Mucosa of rectum (tissue), 2 donors: ENCODE measurements at regions not wholly inside any gene's neighbourhood (a gene's known extent, or its start where the extent isn't known, plus 50 kb on each side); places are given as distances from the start of the nearest gene placed in this dataset.

Experiments
- H3K27ac ChIP-seq, 2 donors: one replicate each; pipeline ENCODE4 v1.7.0; 2013; ENCODE audit warnings: inconsistent platforms in 2 of 2, low read depth in 2 of 2, low read length in 2 of 2
- H3K27me3 ChIP-seq, 2 donors: one replicate each; pipeline ENCODE4 v1.7.0; 2013; ENCODE audit warnings: low read length in 2 of 2; ENCODE audit not compliant: control insufficient read depth in 2 of 2, insufficient read depth in 2 of 2
- H3K36me3 ChIP-seq, 2 donors: one replicate each; pipeline ENCODE4 v1.7.0; 2013; ENCODE audit warnings: low read length in 2 of 2; ENCODE audit not compliant: control insufficient read depth in 2 of 2, insufficient read depth in 2 of 2
- H3K4me1 ChIP-seq, 2 donors: one replicate each; pipeline ENCODE4 v1.7.0; 2013; ENCODE audit warnings: low read length in 2 of 2, mild to moderate bottlenecking in 1 of 2; ENCODE audit not compliant: control insufficient read depth in 2 of 2, insufficient read depth in 2 of 2
- H3K4me3 ChIP-seq, 2 donors: one replicate each; pipeline ENCODE4 v1.7.0; 2013; ENCODE audit warnings: low read length in 2 of 2
- H3K9ac ChIP-seq, 2 donors: one replicate each; pipeline ENCODE4 v1.7.0; 2013; ENCODE audit warnings: low read length in 2 of 2, low read depth in 1 of 2, mild to moderate bottlenecking in 1 of 2
- H3K9me3 ChIP-seq, 2 donors: one replicate each; pipeline ENCODE4 v1.7.0; 2013; ENCODE audit warnings: low read length in 2 of 2; ENCODE audit not compliant: control insufficient read depth in 2 of 2
- donor health status: healthy.
- donor health status: Normal muscosa, but diverticular disease.

DNA sequence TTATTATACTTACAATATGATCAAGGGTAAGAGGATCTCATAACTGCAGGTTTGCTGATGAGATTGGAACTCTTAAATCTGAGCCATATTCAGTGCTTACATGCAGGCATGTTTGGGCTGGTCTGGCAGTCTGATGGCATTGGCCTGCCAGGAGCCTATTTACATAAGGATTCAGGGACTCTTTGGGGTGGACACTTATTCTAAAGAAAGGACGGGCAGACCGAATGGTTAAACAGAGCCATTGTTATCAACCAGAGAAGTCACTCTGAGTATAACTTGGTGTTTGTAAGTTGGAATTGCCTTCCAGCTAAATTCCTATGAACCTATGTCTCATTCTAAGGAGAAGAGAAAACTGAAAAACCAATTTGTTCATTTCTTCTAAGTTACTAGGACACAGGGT, 932.8 kb downstream of the IGSF11 start:
- Histone ChIP-seq H3K9me3 (no peaks in the 10 kb centered on the region), H3K4me3 (no peak overlapping the region), H3K36me3 (no peaks in the 10 kb centered on the region), H3K27ac (no peak overlapping the region), H3K9ac (no peak overlapping the region), H3K4me1 (no peaks in the 10 kb centered on the region), H3K27me3 (no peaks in the 10 kb centered on the region)

DNA sequence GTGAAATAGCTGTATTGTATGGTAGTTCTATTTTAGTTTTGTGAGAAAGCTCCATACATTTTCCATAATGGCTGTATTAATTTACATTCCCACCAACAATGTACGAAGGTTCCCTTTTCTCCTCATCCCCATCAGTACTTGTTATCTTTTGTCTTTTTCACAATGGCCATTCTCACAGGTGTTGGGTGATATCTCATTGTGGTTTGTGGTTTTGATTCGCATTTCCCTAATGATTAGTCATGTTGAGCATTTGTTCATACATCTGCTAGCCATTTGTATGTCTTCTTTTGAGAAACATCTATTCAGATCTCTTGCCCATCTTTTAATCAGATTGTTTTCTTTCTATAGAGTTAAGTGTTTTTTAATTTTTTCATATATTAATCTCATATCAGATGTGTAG, 931.9 kb downstream of the IGSF11 start:
- Histone ChIP-seq H3K27ac (no peak overlapping the region), H3K36me3 (no peaks in the 10 kb centered on the region), H3K4me1 (no peaks in the 10 kb centered on the region), H3K4me3 (no peak overlapping the region), H3K27me3 (no peaks in the 10 kb centered on the region), H3K9me3 (no peaks in the 10 kb centered on the region), H3K9ac (no peak overlapping the region)

DNA sequence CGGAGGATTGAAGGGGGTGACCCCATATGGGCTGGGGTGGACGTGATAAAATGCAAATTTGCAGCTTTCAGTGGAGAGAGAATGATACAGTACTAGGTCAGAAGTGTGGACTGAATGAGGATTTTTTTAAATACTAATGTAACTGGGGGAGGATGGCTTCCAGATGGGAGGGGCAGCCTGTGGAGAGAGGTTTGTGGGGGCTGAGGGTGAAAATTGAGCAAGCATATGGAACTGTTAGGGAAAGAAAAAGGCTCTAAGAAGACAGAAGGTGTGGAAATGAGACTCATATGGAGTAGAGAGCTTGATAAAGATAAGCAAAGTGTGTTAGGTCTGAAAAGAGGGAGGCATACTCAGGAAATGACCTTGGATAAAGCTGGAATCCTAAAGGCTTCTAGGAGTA, 926.4 kb downstream of the IGSF11 start:
- Histone ChIP-seq H3K9ac (no peak overlapping the region), H3K4me1 (no peaks in the 10 kb centered on the region)

DNA sequence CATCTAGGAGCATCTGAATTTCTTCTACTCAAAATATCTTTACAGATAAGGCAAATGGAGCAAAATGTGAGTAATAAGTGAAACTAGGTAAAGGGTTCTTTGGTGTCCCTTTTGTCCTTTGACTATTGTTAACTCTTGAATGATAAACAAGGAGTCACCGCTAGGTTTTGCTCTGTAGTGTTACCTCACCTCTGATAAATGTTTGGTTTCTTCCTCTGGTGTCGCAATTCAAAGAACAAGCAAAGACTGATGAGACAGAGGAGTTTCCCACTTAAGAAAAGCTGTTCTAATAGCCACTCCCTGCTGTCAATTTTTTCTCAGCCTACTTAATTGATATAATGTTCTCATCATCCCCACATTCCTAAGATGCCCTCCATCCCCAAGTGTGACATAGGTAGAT, 925.9 kb downstream of the IGSF11 start:
- H3K4me3 ChIP-seq = no peak overlapping the region
- H3K9me3 ChIP-seq = no peaks in the 10 kb centered on the region
- no peaks in the 10 kb centered on the region for H3K27me3 ChIP-seq
- H3K4me1 ChIP-seq = no peaks in the 10 kb centered on the region
- H3K36me3 ChIP-seq = no peaks in the 10 kb centered on the region
- no peak overlapping the region for H3K9ac ChIP-seq
- no peak overlapping the region for H3K27ac ChIP-seq

More for the DNA sequence above, 926.4 kb downstream of the IGSF11 start:
- H3K36me3 ChIP-seq = no peaks in the 10 kb centered on the region
- no peak overlapping the region for H3K27ac ChIP-seq
- H3K9me3 ChIP-seq = no peaks in the 10 kb centered on the region
- no peak overlapping the region for H3K4me3 ChIP-seq
- H3K27me3 ChIP-seq = no peaks in the 10 kb centered on the region

DNA sequence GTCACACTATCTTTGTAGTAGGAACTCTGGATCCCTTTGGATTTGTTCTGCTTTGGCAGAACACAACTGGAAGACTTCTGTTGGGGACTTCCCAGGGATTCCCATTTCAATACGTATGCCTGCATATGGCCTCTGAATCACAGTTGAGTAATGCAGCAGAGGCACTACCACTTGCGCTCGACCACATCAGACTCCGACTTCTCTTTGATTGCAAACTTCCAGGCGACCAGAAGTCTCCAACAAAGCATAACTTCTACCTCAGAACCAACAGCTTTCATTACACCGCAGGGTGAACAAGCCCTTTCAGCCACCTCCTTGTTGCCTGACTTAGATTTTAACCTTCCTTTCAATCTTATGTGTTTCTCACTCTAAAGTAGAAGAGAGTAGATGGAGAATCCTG, 924.4 kb downstream of the IGSF11 start:
- H3K36me3 ChIP-seq = no peaks in the 10 kb centered on the region
- H3K9ac ChIP-seq = no peak overlapping the region
- no peaks in the 10 kb centered on the region for H3K9me3 ChIP-seq
- no peak overlapping the region for H3K4me3 ChIP-seq
- no peak overlapping the region for H3K27ac ChIP-seq
- H3K4me1 ChIP-seq = no peaks in the 10 kb centered on the region
- no peaks in the 10 kb centered on the region for H3K27me3 ChIP-seq

DNA sequence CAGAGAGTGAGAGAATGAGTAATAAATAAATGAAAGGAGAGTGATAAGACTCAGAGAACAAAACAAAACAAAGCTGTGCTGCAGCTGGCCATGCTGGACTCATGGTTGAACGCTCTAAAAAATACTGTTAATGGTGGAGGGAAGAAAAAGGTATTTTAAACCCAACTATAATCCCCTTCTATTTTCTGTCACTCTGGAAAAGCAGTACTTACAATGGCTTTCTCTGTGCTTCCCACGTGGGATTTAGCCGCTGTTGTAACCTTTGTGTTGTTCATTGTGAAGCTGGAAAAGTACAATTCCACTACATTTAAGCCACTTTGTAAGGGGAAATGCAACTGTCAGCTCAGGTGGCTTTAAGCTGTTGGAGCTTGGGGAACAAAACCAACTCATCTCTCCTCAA, 917.7 kb downstream of the IGSF11 start:
- no peak overlapping the region for H3K27ac ChIP-seq
- no peak overlapping the region for H3K4me3 ChIP-seq
- H3K9ac ChIP-seq = no peak overlapping the region
- no peaks in the 10 kb centered on the region for H3K9me3 ChIP-seq
- no peaks in the 10 kb centered on the region for H3K27me3 ChIP-seq
- H3K4me1 ChIP-seq = no peaks in the 10 kb centered on the region
- no peaks in the 10 kb centered on the region for H3K36me3 ChIP-seq

DNA sequence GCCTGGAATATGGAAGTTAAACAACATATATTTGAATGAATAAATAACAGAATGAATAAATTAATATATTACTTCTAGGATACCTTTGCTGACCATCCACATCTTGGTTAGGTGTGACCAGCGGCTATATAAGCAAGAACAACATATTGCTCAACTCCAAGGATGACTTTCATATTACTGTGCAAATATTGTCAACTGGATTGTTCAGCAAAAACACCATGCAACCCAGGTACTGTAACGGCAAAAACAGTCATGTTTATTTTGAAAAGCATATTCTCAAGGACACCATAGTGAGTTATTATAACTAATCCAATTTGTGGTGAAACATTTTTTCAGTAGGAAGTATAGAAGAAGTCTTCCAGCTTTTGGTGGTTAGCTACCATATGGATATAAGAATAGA, 907.9 kb downstream of the IGSF11 start:
- no peak overlapping the region for H3K27ac ChIP-seq
- H3K9ac ChIP-seq = no peak overlapping the region
- H3K4me1 ChIP-seq = no peaks in the 10 kb centered on the region
- no peak overlapping the region for H3K4me3 ChIP-seq
- H3K9me3 ChIP-seq = no peaks in the 10 kb centered on the region
- no peaks in the 10 kb centered on the region for H3K36me3 ChIP-seq
- H3K27me3 ChIP-seq = no peaks in the 10 kb centered on the region

DNA sequence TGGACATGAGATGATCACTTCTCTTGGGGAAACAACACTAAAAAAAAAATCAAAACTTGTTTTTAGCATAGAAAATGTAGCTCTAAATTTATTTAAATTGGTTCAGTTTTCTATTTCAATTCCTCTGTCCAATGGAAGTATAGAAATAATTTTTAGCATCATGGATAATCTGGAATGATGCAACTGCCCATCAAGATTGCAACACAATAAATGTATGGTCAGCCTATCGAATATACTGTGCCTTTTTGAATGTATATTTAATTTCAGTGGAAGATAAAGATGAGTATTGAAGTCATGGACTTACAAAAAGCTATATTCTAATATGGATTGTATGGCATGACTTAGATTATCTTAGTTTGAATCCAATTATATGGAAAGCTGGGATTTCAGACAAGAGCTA, 906.7 kb downstream of the IGSF11 start:
- H3K27ac ChIP-seq = no peak overlapping the region
- H3K4me1 ChIP-seq = no peaks in the 10 kb centered on the region
- no peak overlapping the region for H3K9ac ChIP-seq
- no peaks in the 10 kb centered on the region for H3K27me3 ChIP-seq
- no peak overlapping the region for H3K4me3 ChIP-seq
- no peaks in the 10 kb centered on the region for H3K9me3 ChIP-seq
- H3K36me3 ChIP-seq = no peaks in the 10 kb centered on the region

DNA sequence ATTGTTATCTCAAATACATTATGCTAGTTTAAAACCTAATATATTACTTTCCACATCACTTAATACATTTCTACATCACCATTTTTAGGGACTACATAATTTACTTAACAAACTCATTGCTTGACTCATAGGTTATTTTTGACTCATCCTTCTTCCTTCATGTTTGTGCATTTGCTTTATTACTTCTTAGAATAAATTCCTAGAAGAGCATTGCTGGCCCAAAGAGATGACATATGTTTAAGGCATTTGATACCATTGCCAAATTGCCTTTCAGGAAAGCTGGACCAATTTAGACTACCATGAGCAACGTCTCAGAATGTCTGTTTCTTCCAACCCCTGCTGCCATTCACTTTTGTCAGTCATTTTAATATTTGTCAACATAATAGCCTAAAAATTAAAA, 905.8 kb downstream of the IGSF11 start:
- Histone ChIP-seq H3K27ac (no peak overlapping the region), H3K27me3 (no peaks in the 10 kb centered on the region), H3K9me3 (no peaks in the 10 kb centered on the region), H3K9ac (no peak overlapping the region), H3K4me1 (no peaks in the 10 kb centered on the region), H3K36me3 (no peaks in the 10 kb centered on the region), H3K4me3 (no peak overlapping the region)

DNA sequence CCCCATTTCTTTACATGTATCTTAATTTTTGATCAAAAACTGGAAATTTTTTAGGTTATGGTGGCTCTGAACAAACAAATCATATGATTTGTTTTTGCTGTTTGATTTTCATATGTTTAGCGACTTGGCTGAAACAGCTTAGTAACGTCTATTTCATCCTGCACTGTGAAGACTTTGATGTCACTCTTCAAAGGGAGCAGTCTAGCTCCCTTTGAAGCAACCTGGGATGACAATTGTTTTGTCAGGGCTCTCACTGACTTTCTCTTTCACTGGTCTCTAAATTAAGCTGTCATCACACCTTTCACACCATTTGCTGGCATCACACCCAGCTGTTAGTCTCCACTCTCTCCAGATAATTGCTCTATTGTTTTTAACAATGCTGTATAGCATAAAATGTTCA, 896.9 kb downstream of the IGSF11 start:
- H3K27me3 ChIP-seq = no peaks in the 10 kb centered on the region
- H3K27ac ChIP-seq = no peak overlapping the region
- no peaks in the 10 kb centered on the region for H3K4me1 ChIP-seq
- H3K9ac ChIP-seq = no peak overlapping the region
- H3K9me3 ChIP-seq = no peaks in the 10 kb centered on the region
- no peak overlapping the region for H3K4me3 ChIP-seq
- H3K36me3 ChIP-seq = no peaks in the 10 kb centered on the region

DNA sequence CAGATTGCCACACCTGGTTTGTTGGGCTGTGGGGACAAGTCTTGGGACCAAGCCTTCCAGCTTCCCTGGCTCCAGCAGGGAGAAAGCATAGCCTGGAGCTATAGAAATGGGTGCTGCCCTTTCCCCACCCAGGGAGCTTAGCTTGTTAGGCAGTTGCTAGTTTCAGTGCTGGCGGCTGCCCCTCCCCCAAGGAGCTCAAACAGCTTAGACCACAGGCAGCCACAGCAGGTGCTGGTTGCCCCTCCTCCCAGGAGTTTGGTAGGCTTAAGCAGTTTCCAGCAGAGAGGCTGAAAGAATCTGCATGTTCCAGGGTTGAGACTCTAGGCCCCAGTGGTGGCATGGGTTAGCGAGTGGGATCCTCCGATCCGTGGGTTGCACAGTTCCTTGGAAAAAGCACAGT, 889.7 kb downstream of the IGSF11 start:
- H3K27ac ChIP-seq = no peak overlapping the region
- no peak overlapping the region for H3K9ac ChIP-seq
- H3K4me3 ChIP-seq = no peak overlapping the region
- no peaks in the 10 kb centered on the region for H3K4me1 ChIP-seq
- H3K9me3 ChIP-seq = no peaks in the 10 kb centered on the region
- H3K36me3 ChIP-seq = no peaks in the 10 kb centered on the region
- no peaks in the 10 kb centered on the region for H3K27me3 ChIP-seq
